HCT116 (cell line): ENCODE measurements at regions not wholly inside any gene's neighbourhood (a gene's known extent, or its start where the extent isn't known, plus 50 kb on each side); places are given as distances from the start of the nearest gene placed in this dataset.

Experiments used
- ATAC-seq: fragments of 200-7000 bp; cut with Tn5 transposase; 2 replicates; pipeline ENCODE4 v1.9.1; 2020; ENCODE audit warnings: mild to moderate bottlenecking, moderate library complexity
- BruUV-seq: library from RNA; stranded (reverse); fragments of 400-500 nt; replicated peaks from 2 replicates; lab custom pipeline; 2021; lab: Mats Ljungman, UMichigan
- CTCF ChIA-PET: fragments of 300-600 bp; sonication (Branson Sonifier 250); formaldehyde crosslinking; loops from one replicate; lab custom pipeline; 2021; ENCODE audit warnings: antibody characterized with exemption; lab: Charles Lee
- POLR2A ChIA-PET: fragments of 300-600, 350-600 bp; sonication (Branson Sonifier 250); formaldehyde crosslinking; loops from one replicate; lab custom pipeline; 2021; ENCODE audit warnings: antibody characterized with exemption; lab: Charles Lee
- RAD21 ChIA-PET, 2 experiments: fragments of 300-600 bp; sonication (Branson Sonifier 250); formaldehyde crosslinking; loops; one replicate each; lab custom pipeline; 2023; ENCODE audit warnings: low total read pairs in 2 of 2; ENCODE audit not compliant: uncharacterized antibody in 2 of 2, unreplicated experiment in 2 of 2, low non-redundant PET in 1 of 2; lab: Charles Lee
- DNase-seq: peaks from one replicate; pipeline ENCODE4 v3.0.0-alpha.2; 2010; ENCODE audit warnings: low read depth, low spot score
- H2AFZ ChIP-seq: fragments of 200-600 bp; shearing (Covaris generic), sonication (generic); 2 replicates; pipeline ENCODE4 v1.6.1; 2017; ENCODE audit warnings: low read depth, mixed run types, mixed read lengths, antibody characterized with exemption, low read length; ENCODE audit not compliant: poor library complexity, severe bottlenecking
- H3K27ac ChIP-seq: 2 replicates; pipeline ENCODE4 v1.5.1; 2012; ENCODE audit warnings: low read depth, low read length
- H3K27me3 ChIP-seq: fragments of 200-600 bp; sonication (generic); 2 replicates; pipeline ENCODE4 v1.6.1; 2016; ENCODE audit warnings: mixed run types, low read length, mixed read lengths; ENCODE audit not compliant: insufficient read depth
- H3K36me3 ChIP-seq, 2 experiments: fragments of 200-500 bp in 1 of 2; fragments of 200-600 bp in 1 of 2; sonication (Bioruptor generic) in 1 of 2; sonication (generic) in 1 of 2; 2 replicates each; pipeline versions ENCODE4 v1.5.1 to v1.6.1; 2014 to 2016; ENCODE audit warnings: low read length in 2 of 2, inconsistent platforms in 1 of 2, mixed read lengths in 1 of 2, mixed run types in 1 of 2; ENCODE audit not compliant: insufficient read depth in 2 of 2, control insufficient read depth in 1 of 2
- H3K4me1 ChIP-seq, 2 experiments: fragments of 200-600 bp in 1 of 2; sonication (generic) in 1 of 2; 2 replicates each; pipeline versions ENCODE4 v1.5.1 to v1.6.1; 2012 to 2017; ENCODE audit warnings: low read length in 2 of 2, inconsistent platforms in 1 of 2, mild to moderate bottlenecking in 1 of 2, mixed read lengths in 1 of 2, mixed run types in 1 of 2, moderate library complexity in 1 of 2; ENCODE audit not compliant: insufficient read depth in 2 of 2, control insufficient read depth in 1 of 2
- H3K4me2 ChIP-seq: fragments of 200-600 bp; sonication (generic); 2 replicates; pipeline ENCODE4 v1.6.1; 2017; ENCODE audit warnings: mixed run types, low read length, mixed read lengths
- H3K4me3 ChIP-seq, 2 experiments: fragments of 200-600 bp in 1 of 2; sonication (generic) in 1 of 2; replicated peaks in 1 of 2; 2 replicates each; pipeline ENCODE4 v1.5.1; 2011 to 2016; ENCODE audit warnings: low read length in 2 of 2, control low read depth in 1 of 2, low read depth in 1 of 2, mild to moderate bottlenecking in 1 of 2, mixed read lengths in 1 of 2, mixed run types in 1 of 2
- H3K79me2 ChIP-seq: fragments of 200-600 bp; sonication (generic); 2 replicates; pipeline ENCODE4 v1.6.1; 2017; ENCODE audit warnings: mild to moderate bottlenecking, mixed run types, low read length, moderate library complexity, mixed read lengths; ENCODE audit not compliant: insufficient read depth
- H3K9ac ChIP-seq: fragments of 200-600 bp; sonication (generic); 2 replicates; pipeline ENCODE4 v1.6.1; 2016; ENCODE audit warnings: low read length, mixed read lengths
- H3K9me2 ChIP-seq: fragments of 200-600 bp; sonication (generic), shearing (Covaris generic); 2 replicates; pipeline ENCODE4 v1.6.1; 2017; ENCODE audit warnings: mixed run types, mild to moderate bottlenecking, moderate library complexity; ENCODE audit not compliant: insufficient read depth
- H3K9me3 ChIP-seq, 2 experiments: fragments of 200-500 bp in 1 of 2; fragments of 200-600 bp in 1 of 2; sonication (Bioruptor generic) in 1 of 2; sonication (generic) in 1 of 2; 2 replicates each; pipeline ENCODE4 v1.6.1; 2014 to 2017; ENCODE audit warnings: low read length in 2 of 2, mixed read lengths in 2 of 2, inconsistent platforms in 1 of 2, low read depth in 1 of 2, mild to moderate bottlenecking in 1 of 2, mixed run types in 1 of 2, moderate library complexity in 1 of 2; ENCODE audit not compliant: control insufficient read depth in 1 of 2, insufficient read depth in 1 of 2
- H4K20me1 ChIP-seq: fragments of 200-600 bp; sonication (generic), shearing (Covaris generic); 2 replicates; pipeline ENCODE4 v1.6.1; 2017; ENCODE audit warnings: mixed run types, mild to moderate bottlenecking, moderate library complexity; ENCODE audit not compliant: insufficient read depth
- ATF3 ChIP-seq: IDR thresholded peaks from 2 replicates; pipeline ENCODE4 v1.6.1; 2012
- CBX3 ChIP-seq: IDR thresholded peaks from 2 replicates; pipeline ENCODE4 v1.6.1; 2012; ENCODE audit warnings: low read depth
- CEBPB ChIP-seq: IDR thresholded peaks from 2 replicates; pipeline ENCODE4 v1.6.1; 2012; ENCODE audit warnings: low read depth
- EGR1 ChIP-seq: IDR thresholded peaks from 2 replicates; pipeline ENCODE4 v1.6.1; 2012; ENCODE audit warnings: low read depth
- EZH2phosphoT487 ChIP-seq: fragments of 200-600 bp; IDR thresholded peaks from 2 replicates; pipeline ENCODE4 v1.6.1; 2018; ENCODE audit warnings: antibody characterized with exemption, borderline replicate concordance
- FOSL1 ChIP-seq: IDR thresholded peaks from 2 replicates; pipeline ENCODE4 v1.6.1; 2012; ENCODE audit warnings: low read depth
- MAX ChIP-seq: IDR thresholded peaks from 2 replicates; pipeline ENCODE4 v1.6.1; 2012
- POLR2A ChIP-seq: IDR thresholded peaks from 2 replicates; pipeline ENCODE4 v1.7.0; 2011; ENCODE audit warnings: borderline replicate concordance; ENCODE audit not compliant: insufficient read depth, insufficient read length; ENCODE audit errors: extremely low read depth
- RAD21 ChIP-seq: IDR thresholded peaks from 2 replicates; pipeline ENCODE4 v1.6.1; 2012; ENCODE audit warnings: low read depth, mild to moderate bottlenecking
- REST ChIP-seq: IDR thresholded peaks from 2 replicates; pipeline ENCODE4 v1.6.1; 2012; ENCODE audit warnings: low read depth
- SIN3A ChIP-seq: IDR thresholded peaks from 2 replicates; pipeline ENCODE4 v1.6.1; 2012; ENCODE audit warnings: low read depth
- SP1 ChIP-seq: IDR thresholded peaks from 2 replicates; pipeline ENCODE4 v1.6.1; 2012; ENCODE audit warnings: low read depth
- TCF7L2 ChIP-seq: IDR thresholded peaks from 2 replicates; pipeline ENCODE4 v1.7.0; 2011; ENCODE audit warnings: borderline replicate concordance, inconsistent platforms; ENCODE audit not compliant: insufficient read depth, insufficient read length; ENCODE audit errors: extremely low read depth
- YY1 ChIP-seq: IDR thresholded peaks from 2 replicates; pipeline ENCODE4 v1.6.1; 2011; ENCODE audit warnings: low read length, low read depth, moderate library complexity, mild to moderate bottlenecking; ENCODE audit not compliant: insufficient replicate concordance; ENCODE audit errors: extremely low read depth
- ZNF274 ChIP-seq: fragments of 200-500 bp; sonication (Bioruptor generic); IDR thresholded peaks from 2 replicates; pipeline ENCODE4 v1.6.1; 2014; ENCODE audit warnings: mild to moderate bottlenecking, low read depth, low read length, inconsistent platforms
- intact Hi-C: fragments of 100-400 bp; cut with micrococcal nuclease; formaldehyde crosslinking; loops from 2 replicates; pipeline ENCODE4 v1.10.0; 2022

- Histone ChIP-seq H3K27ac (no peak overlapping the region), H2AFZ (no peak overlapping the region), H3K9ac (no peak overlapping the region), H3K9me2 (no peaks in the 10 kb centered on the region), H3K4me3 (no peak overlapping the region), H3K27me3 (no peaks in the 10 kb centered on the region), H4K20me1 (no peaks in the 10 kb centered on the region), H3K4me1 (no peaks in the 10 kb centered on the region), H3K79me2 (no peaks in the 10 kb centered on the region), H3K4me2 (no peak overlapping the region), H3K36me3 (no peaks in the 10 kb centered on the region), H3K9me3 (no peaks in the 10 kb centered on the region)
- POLR2A ChIA-PET: no interaction called here
- RAD21 ChIA-PET: no interaction called here
- BruUV-seq: no TSS peak
- ATAC-seq: no peak
- DNase-seq: no peak
- intact Hi-C loops: no loop called here
- CTCF ChIA-PET: no interaction called here
- TF ChIP-seq EGR1 (no peak), REST (no peak), RAD21 (no peak), POLR2A (no peak), ZNF274 (no peak), YY1 (no peak), TCF7L2 (no peak), CEBPB (no peak), FOSL1 (no peak), CBX3 (no peak), SIN3A (no peak), SP1 (no peak), MAX (no peak), ATF3 (no peak), EZH2phosphoT487 (no peak)
These were observed 1044.9 kb downstream of the BRINP3 start for GRCh38 chr1:189432753-189433152.
